ENCODE measurements at regions not wholly inside any gene's neighbourhood (a gene's known extent, or its start where the extent isn't known, plus 50 kb on each side); places are given as distances from the start of the nearest gene placed in this dataset.

- DNase-seq (ENCODE audit: extremely low read depth, low read depth), result no peak
- H3K4me3 ChIP-seq (replicated peaks; ENCODE audit: low read depth, low read length), result no peak overlapping the region
- TF ChIP-seq CTCF (IDR thresholded peaks at IDR 0.05; ENCODE audit: low read depth, low read length, missing control alignments), result no peak
These were observed 96.8 kb downstream of the DKK1 start for GRCh38 chr10:52410916-52411315.

GRCh38 chr10:52419281-52419680 is 105.2 kb downstream of the DKK1 start:
- DNase-seq (ENCODE audit: extremely low read depth, low read depth), result no peak
- TF ChIP-seq CTCF (IDR thresholded peaks at IDR 0.05; ENCODE audit: low read depth, low read length, missing control alignments), result no peak
- no peak overlapping the region for H3K4me3 ChIP-seq (replicated peaks; ENCODE audit: low read depth, low read length)

- H3K4me3 ChIP-seq (replicated peaks; ENCODE audit: low read depth, low read length), result no peak overlapping the region
- no peak for TF ChIP-seq CTCF (IDR thresholded peaks at IDR 0.05; ENCODE audit: low read depth, low read length, missing control alignments)
- no peak for DNase-seq (ENCODE audit: extremely low read depth, low read depth)
These were observed 106.6 kb downstream of the DKK1 start for GRCh38 chr10:52420656-52421055.

- TF ChIP-seq CTCF (IDR thresholded peaks at IDR 0.05; ENCODE audit: low read depth, low read length, missing control alignments), result no peak
- DNase-seq (ENCODE audit: extremely low read depth, low read depth), result no peak
- H3K4me3 ChIP-seq (replicated peaks; ENCODE audit: low read depth, low read length), result no peak overlapping the region
These were observed 109.3 kb downstream of the DKK1 start for GRCh38 chr10:52423369-52423768.

- TF ChIP-seq CTCF (IDR thresholded peaks at IDR 0.05; ENCODE audit: low read depth, low read length, missing control alignments), result no peak
- DNase-seq (ENCODE audit: extremely low read depth, low read depth), result no peak
- no peak overlapping the region for H3K4me3 ChIP-seq (replicated peaks; ENCODE audit: low read depth, low read length)
These were observed 110.3 kb downstream of the DKK1 start for GRCh38 chr10:52424341-52424740.

- DNase-seq (ENCODE audit: extremely low read depth, low read depth), result no peak
- H3K4me3 ChIP-seq (replicated peaks; ENCODE audit: low read depth, low read length), result no peak overlapping the region
- TF ChIP-seq CTCF (IDR thresholded peaks at IDR 0.05; ENCODE audit: low read depth, low read length, missing control alignments), result no peak
These were observed 120.7 kb downstream of the DKK1 start for GRCh38 chr10:52434734-52435133.

- TF ChIP-seq CTCF (IDR thresholded peaks at IDR 0.05; ENCODE audit: low read depth, low read length, missing control alignments), result no peak
- no peak overlapping the region for H3K4me3 ChIP-seq (replicated peaks; ENCODE audit: low read depth, low read length)
- DNase-seq (ENCODE audit: extremely low read depth, low read depth), result no peak
These were observed 122.6 kb downstream of the DKK1 start for GRCh38 chr10:52436664-52437063.

All from HFF-Myc (cell line).